H9 (cell line): ENCODE measurements at regions not wholly inside any gene's neighbourhood (a gene's known extent, or its start where the extent isn't known, plus 50 kb on each side); places are given as distances from the start of the nearest gene placed in this dataset.

Experiments
- DNase-seq: peaks from one replicate; pipeline ENCODE4 v3.0.0-alpha.2; 2017
- H2AFZ ChIP-seq: one replicate; pipeline ENCODE4 v1.6.1; 2013; ENCODE audit warnings: mild to moderate bottlenecking, low read length, control low read depth, moderate library complexity
- H2AK5ac ChIP-seq: 2 replicates; pipeline ENCODE4 v1.6.1; 2013; ENCODE audit warnings: low read length, control low read depth, mixed read lengths; ENCODE audit not compliant: insufficient read length
- H2BK120ac ChIP-seq: one replicate; pipeline ENCODE4 v1.6.1; 2013; ENCODE audit warnings: low read depth, mild to moderate bottlenecking, low read length, control low read depth, inconsistent platforms; ENCODE audit not compliant: poor library complexity, severe bottlenecking
- H2BK12ac ChIP-seq: 2 replicates; pipeline ENCODE4 v1.6.1; 2013; ENCODE audit warnings: low read length, control low read depth, mixed read lengths, low read depth; ENCODE audit not compliant: insufficient read length
- H2BK15ac ChIP-seq: 2 replicates; pipeline ENCODE4 v1.6.1; 2013; ENCODE audit warnings: low read depth, low read length, control low read depth
- H2BK20ac ChIP-seq: one replicate; pipeline ENCODE4 v1.6.1; 2013; ENCODE audit warnings: low read depth, mild to moderate bottlenecking, low read length, control low read depth, inconsistent platforms; ENCODE audit not compliant: poor library complexity, severe bottlenecking
- H2BK5ac ChIP-seq: 2 replicates; pipeline ENCODE4 v1.6.1; 2013; ENCODE audit warnings: low read length, control low read depth, mixed read lengths; ENCODE audit not compliant: insufficient read length
- H3K14ac ChIP-seq: 2 replicates; pipeline ENCODE4 v1.6.1; 2013; ENCODE audit warnings: low read length, control low read depth; ENCODE audit not compliant: insufficient read depth
- H3K18ac ChIP-seq: 2 replicates; pipeline ENCODE4 v1.6.1; 2013; ENCODE audit warnings: low read depth, mild to moderate bottlenecking, mixed read lengths, low read length, control low read depth; ENCODE audit not compliant: insufficient read length
- H3K23ac ChIP-seq: 2 replicates; pipeline ENCODE4 v1.6.1; 2013; ENCODE audit warnings: low read length, control low read depth, mixed read lengths, low read depth; ENCODE audit not compliant: insufficient read length
- H3K23me2 ChIP-seq: 2 replicates; pipeline ENCODE4 v1.6.1; 2013; ENCODE audit warnings: low read depth, mild to moderate bottlenecking, mixed read lengths, low read length, control low read depth; ENCODE audit not compliant: insufficient read length, poor library complexity, severe bottlenecking
- H3K27ac ChIP-seq: 2 replicates; pipeline ENCODE4 v1.5.1; 2013; ENCODE audit warnings: low read length, control low read depth, mixed read lengths, low read depth; ENCODE audit not compliant: insufficient read length
- H3K27me3 ChIP-seq: 2 replicates; pipeline ENCODE4 v1.6.1; 2013; ENCODE audit warnings: low read length, control low read depth, inconsistent platforms; ENCODE audit not compliant: insufficient read depth
- H3K4ac ChIP-seq: 2 replicates; pipeline ENCODE4 v1.6.1; 2013; ENCODE audit warnings: low read depth, mild to moderate bottlenecking, control low read depth, inconsistent platforms, low read length, moderate library complexity
- H3K4me1 ChIP-seq: 2 replicates; pipeline ENCODE4 v1.6.1; 2013; ENCODE audit warnings: low read length, control low read depth, inconsistent platforms; ENCODE audit not compliant: insufficient read depth
- H3K4me2 ChIP-seq: 2 replicates; pipeline ENCODE4 v1.6.1; 2013; ENCODE audit warnings: low read length, control low read depth, mixed read lengths; ENCODE audit not compliant: insufficient read length, insufficient read depth
- H3K56ac ChIP-seq: 2 replicates; pipeline ENCODE4 v1.6.1; 2013; ENCODE audit warnings: low read depth, mild to moderate bottlenecking, mixed read lengths, low read length, control low read depth; ENCODE audit not compliant: insufficient read length
- H3K79me1 ChIP-seq: 2 replicates; pipeline ENCODE4 v1.6.1; 2013; ENCODE audit warnings: low read depth, mild to moderate bottlenecking, moderate library complexity, low read length, control low read depth, inconsistent platforms; ENCODE audit not compliant: insufficient read depth, poor library complexity, severe bottlenecking
- H3K79me2 ChIP-seq: 2 replicates; pipeline ENCODE4 v1.6.1; 2013; ENCODE audit warnings: low read length, control low read depth, inconsistent platforms; ENCODE audit not compliant: insufficient read depth
- H3K9ac ChIP-seq: 2 replicates; pipeline ENCODE4 v1.6.1; 2013; ENCODE audit warnings: low read length, control low read depth, mixed read lengths; ENCODE audit not compliant: insufficient read length; ENCODE audit errors: extremely low read depth
- H3K9me3 ChIP-seq: one replicate; pipeline ENCODE4 v1.6.1; 2013; ENCODE audit warnings: low read depth, low read length, inconsistent platforms; ENCODE audit not compliant: control insufficient read depth
- H3T11ph ChIP-seq: one replicate; pipeline ENCODE4 v1.6.1; 2013; ENCODE audit warnings: mild to moderate bottlenecking, low read length, control low read depth, inconsistent platforms
- H4K20me1 ChIP-seq: one replicate; pipeline ENCODE4 v1.6.1; 2013; ENCODE audit not compliant: control insufficient read depth, insufficient read length, insufficient read depth
- H4K5ac ChIP-seq: 2 replicates; pipeline ENCODE4 v1.6.1; 2013; ENCODE audit warnings: low read depth, mild to moderate bottlenecking, mixed read lengths, low read length, control low read depth; ENCODE audit not compliant: insufficient read length
- H4K8ac ChIP-seq: replicated peaks from 2 replicates; pipeline ENCODE4 v1.6.1; 2013; ENCODE audit warnings: low read length, control low read depth, mixed read lengths, low read depth; ENCODE audit not compliant: insufficient read length
- H4K91ac ChIP-seq: 2 replicates; pipeline ENCODE4 v1.6.1; 2013; ENCODE audit warnings: low read depth, mild to moderate bottlenecking, moderate library complexity, mixed read lengths, low read length, control low read depth; ENCODE audit not compliant: insufficient read length
- H3K27ac Mint-ChIP-seq, 3 experiments: 2 replicates in 2 of 3; 3 replicates in 1 of 3; pipeline ENCODE4 v1.8.0; 2020 to 2021; ENCODE audit warnings: mixed read lengths in 3 of 3, mild to moderate bottlenecking in 1 of 3, moderate library complexity in 1 of 3
- H3K27me3 Mint-ChIP-seq: 2 replicates; pipeline ENCODE4 v1.8.0; 2021; ENCODE audit warnings: low read depth, mild to moderate bottlenecking, moderate library complexity, mixed read lengths
- H3K36me3 Mint-ChIP-seq, 3 experiments: 2 replicates in 2 of 3; 3 replicates in 1 of 3; pipeline ENCODE4 v1.8.0; 2020 to 2021; ENCODE audit warnings: low read depth in 3 of 3, mixed read lengths in 3 of 3; ENCODE audit not compliant: insufficient read depth in 1 of 3
- H3K4me1 Mint-ChIP-seq, 2 experiments: 2 replicates each; pipeline ENCODE4 v1.8.0; 2020; ENCODE audit warnings: mixed read lengths in 2 of 2
- H3K4me3 Mint-ChIP-seq, 2 experiments: 2 replicates in 1 of 2; 3 replicates in 1 of 2; pipeline ENCODE4 v1.8.0; 2020 to 2021; ENCODE audit warnings: mild to moderate bottlenecking in 2 of 2, mixed read lengths in 2 of 2, moderate library complexity in 1 of 2
- H3K9me3 Mint-ChIP-seq, 2 experiments: 2 replicates in 1 of 2; 3 replicates in 1 of 2; pipeline ENCODE4 v1.8.0; 2020; ENCODE audit warnings: mild to moderate bottlenecking in 2 of 2, mixed read lengths in 2 of 2, moderate library complexity in 1 of 2
- WGBS: extraction: QIAGEN DNeasy Blood & Tissue Kit; methylation state at CpG from one replicate; pipeline ENCODE4 v1.1.7; 2013; ENCODE audit warnings: missing lambda C conversion rate, low lambda C conversion rate, mixed read lengths; ENCODE audit not compliant: insufficient read length; ENCODE audit errors: extremely low coverage; 5-methylcytosine and 5-hydroxymethylcytosine counted together
- TF ChIP-seq, protein P1 (sequence below): fragments of 200-600 bp; sonication (generic); conservative IDR thresholded peaks from 3 replicates; pipeline ENCODE4 v1.8.0; 2021; ENCODE audit warnings: antibody characterized with exemption, mild to moderate bottlenecking

DNA sequence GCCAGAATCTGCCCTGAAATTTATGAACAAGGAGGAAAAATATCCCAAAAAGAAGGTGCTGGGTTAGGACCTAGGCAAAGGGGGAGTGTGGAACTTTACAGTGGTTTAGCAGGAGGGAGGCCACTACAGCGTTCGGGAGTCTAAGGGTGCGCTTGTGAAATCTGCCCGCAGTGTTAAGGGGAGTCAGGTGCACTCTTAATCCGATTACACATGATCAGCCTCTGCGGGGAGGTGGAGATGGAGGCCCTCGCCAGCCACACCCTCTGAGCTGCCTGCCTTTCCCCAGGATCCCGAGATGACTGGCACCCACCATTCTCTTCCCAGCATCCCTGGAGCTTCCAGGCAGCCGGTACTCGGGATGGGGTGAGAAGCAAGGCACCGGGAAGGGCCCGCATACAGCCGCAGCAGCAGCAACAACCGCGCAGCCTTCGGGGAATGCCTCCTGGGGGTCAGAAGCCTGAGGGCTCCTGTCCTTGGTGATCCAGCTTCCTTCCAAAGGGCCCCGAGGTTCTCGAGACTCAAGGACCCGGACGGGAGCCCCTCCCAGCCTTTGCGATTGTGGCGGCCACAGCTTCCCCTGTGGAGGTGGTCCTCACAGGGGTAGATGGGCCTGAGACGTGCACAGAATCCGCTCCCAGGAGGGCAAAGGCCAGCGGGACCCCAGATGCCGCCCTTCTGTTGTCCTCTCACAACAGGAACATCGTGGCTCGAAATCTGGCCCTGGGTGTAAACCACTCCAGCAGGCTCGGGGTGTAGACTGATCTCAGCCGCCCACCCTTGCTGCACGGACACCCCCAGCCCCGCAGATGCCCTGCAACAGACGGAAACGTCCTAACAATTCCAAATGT is 57.3 kb upstream of the CST7 start:
- Histone ChIP-seq H3K4me2 (no peak overlapping the region), H2BK12ac (no peak overlapping the region), H3K27ac (no peak overlapping the region), H3K14ac (no peak overlapping the region), H3K4ac (no peak overlapping the region), H2BK120ac (no peak overlapping the region), H2AK5ac (no peak overlapping the region), H3K23ac (no peak overlapping the region), H2BK20ac (no peak overlapping the region), H4K20me1 (no peaks in the 10 kb centered on the region), H2BK15ac (no peak overlapping the region), H3K18ac (no peak overlapping the region), H3K9ac (no peak overlapping the region), H3K79me2 (no peaks in the 10 kb centered on the region), H3T11ph (no peak overlapping the region), H3K56ac (no peak overlapping the region), H4K91ac (no peak overlapping the region), H4K8ac (no peak overlapping the region), H3K27me3 (no peaks in the 10 kb centered on the region), H2AFZ (no peak overlapping the region), H3K23me2 (no peaks in the 10 kb centered on the region), H2BK5ac (no peak overlapping the region), H3K79me1 (no peaks in the 10 kb centered on the region), H4K5ac (no peak overlapping the region), H3K9me3 (no peaks in the 10 kb centered on the region), H3K4me1 (no peaks in the 10 kb centered on the region)
- TF ChIP-seq, protein P1, sequence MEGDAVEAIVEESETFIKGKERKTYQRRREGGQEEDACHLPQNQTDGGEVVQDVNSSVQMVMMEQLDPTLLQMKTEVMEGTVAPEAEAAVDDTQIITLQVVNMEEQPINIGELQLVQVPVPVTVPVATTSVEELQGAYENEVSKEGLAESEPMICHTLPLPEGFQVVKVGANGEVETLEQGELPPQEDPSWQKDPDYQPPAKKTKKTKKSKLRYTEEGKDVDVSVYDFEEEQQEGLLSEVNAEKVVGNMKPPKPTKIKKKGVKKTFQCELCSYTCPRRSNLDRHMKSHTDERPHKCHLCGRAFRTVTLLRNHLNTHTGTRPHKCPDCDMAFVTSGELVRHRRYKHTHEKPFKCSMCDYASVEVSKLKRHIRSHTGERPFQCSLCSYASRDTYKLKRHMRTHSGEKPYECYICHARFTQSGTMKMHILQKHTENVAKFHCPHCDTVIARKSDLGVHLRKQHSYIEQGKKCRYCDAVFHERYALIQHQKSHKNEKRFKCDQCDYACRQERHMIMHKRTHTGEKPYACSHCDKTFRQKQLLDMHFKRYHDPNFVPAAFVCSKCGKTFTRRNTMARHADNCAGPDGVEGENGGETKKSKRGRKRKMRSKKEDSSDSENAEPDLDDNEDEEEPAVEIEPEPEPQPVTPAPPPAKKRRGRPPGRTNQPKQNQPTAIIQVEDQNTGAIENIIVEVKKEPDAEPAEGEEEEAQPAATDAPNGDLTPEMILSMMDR: no peak
- Mint-ChIP-seq H3K9me3 (peaks cover 9% of the 10 kb centered on the region in 2 experiments), H3K4me1 (peaks cover 3 to 4% of the 10 kb centered on the region in 2 experiments), H3K27me3 (peaks cover 4% of the 10 kb centered on the region), H3K4me3 (no peak overlapping the region), H3K36me3 (no peaks in the 10 kb centered on the region; a peak in 2 of 7 replicates), H3K27ac (no peak overlapping the region; a peak in 1 of 7 replicates)
- no peak for DNase-seq
- no CpG with 5 or more reads among the region's 34 CpGs for WGBS
